Mammary epithelial cell (primary cell): ENCODE measurements at regions not wholly inside any gene's neighbourhood (a gene's known extent, or its start where the extent isn't known, plus 50 kb on each side); places are given as distances from the start of the nearest gene placed in this dataset.

Source experiments
- EZH2 ChIP-seq: IDR thresholded peaks from 2 replicates; pipeline ENCODE4 v1.6.1; 2012; ENCODE audit warnings: low read length, inconsistent platforms, borderline replicate concordance
- TF ChIP-seq, protein P1 (sequence below), 2 donors: IDR thresholded peaks in 1 of 2; conservative IDR thresholded peaks in 1 of 2; 2 replicates each; pipeline ENCODE4 v1.5.1; 2011 to 2012; ENCODE audit warnings: inconsistent platforms in 2 of 2, low read length in 2 of 2, mild to moderate bottlenecking in 2 of 2, control low read depth in 1 of 2, low read depth in 1 of 2; ENCODE audit not compliant: insufficient read depth in 1 of 2; ENCODE audit errors: extremely low read depth in 1 of 2

DNA sequence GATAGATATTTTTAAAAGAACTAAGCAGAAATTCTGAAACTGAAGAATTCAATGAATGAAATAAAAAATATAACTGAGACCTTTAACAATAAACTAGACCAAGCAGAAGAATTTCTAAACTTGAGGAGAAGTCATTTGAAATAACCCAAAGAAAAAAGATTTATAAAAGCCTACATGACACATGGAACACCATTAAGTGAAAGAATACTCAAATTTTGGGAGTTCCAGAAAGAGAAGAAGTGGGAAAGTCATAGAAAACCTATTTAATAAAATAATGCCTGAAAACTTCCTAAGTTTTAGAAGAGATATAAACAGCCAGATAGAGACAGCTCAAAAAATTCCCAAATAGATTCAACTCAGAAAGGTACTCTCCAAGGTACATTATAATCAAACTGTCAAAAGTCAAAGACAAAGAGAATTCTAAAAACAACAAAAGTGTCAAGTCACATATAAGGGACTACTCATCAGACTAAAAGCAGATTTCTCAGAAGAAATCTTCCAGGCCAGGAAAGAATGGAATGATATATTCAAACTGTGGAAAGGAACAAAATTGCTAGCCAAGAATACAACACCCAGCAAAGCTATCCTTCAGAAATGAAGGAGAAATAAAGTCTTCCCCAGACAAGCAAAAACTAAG is 72.9 kb upstream of the GNAZ start:
- TF ChIP-seq, protein P1, sequence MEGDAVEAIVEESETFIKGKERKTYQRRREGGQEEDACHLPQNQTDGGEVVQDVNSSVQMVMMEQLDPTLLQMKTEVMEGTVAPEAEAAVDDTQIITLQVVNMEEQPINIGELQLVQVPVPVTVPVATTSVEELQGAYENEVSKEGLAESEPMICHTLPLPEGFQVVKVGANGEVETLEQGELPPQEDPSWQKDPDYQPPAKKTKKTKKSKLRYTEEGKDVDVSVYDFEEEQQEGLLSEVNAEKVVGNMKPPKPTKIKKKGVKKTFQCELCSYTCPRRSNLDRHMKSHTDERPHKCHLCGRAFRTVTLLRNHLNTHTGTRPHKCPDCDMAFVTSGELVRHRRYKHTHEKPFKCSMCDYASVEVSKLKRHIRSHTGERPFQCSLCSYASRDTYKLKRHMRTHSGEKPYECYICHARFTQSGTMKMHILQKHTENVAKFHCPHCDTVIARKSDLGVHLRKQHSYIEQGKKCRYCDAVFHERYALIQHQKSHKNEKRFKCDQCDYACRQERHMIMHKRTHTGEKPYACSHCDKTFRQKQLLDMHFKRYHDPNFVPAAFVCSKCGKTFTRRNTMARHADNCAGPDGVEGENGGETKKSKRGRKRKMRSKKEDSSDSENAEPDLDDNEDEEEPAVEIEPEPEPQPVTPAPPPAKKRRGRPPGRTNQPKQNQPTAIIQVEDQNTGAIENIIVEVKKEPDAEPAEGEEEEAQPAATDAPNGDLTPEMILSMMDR (conservative IDR thresholded peaks at IDR 0.05 in 1 of 2, IDR thresholded peaks at IDR 0.05 in 1 of 2; ENCODE audit: extremely low read depth in 1 of 2, insufficient read depth in 1 of 2, low read depth in 1 of 2, low read length in 2 of 2), result no peak
- TF ChIP-seq EZH2, result no peak
